Body of pancreas (tissue), 4 donors: ENCODE measurements at regions not wholly inside any gene's neighbourhood (a gene's known extent, or its start where the extent isn't known, plus 50 kb on each side); places are given as distances from the start of the nearest gene placed in this dataset.

Source experiments
- ATAC-seq: fragments of 150-250 bp; one replicate; pipeline ENCODE4 v1.9.1; 2016
- DNase-seq, 4 donors: peaks; one replicate each; pipeline ENCODE4 v3.0.0-alpha.2; 2019
- H3K27ac ChIP-seq, 4 donors: fragments of 200-600 bp; sonication (generic); 1 replicate in 3 of 4; 2 replicates in 1 of 4; pipeline versions ENCODE4 v1.5.1 to v1.6.1; 2016 to 2019; ENCODE audit warnings: mild to moderate bottlenecking in 1 of 4, mixed read lengths in 1 of 4, moderate library complexity in 1 of 4
- H3K27me3 ChIP-seq, 2 donors: fragments of 200-600 bp; sonication (generic); one replicate each; pipeline ENCODE4 v1.6.0; 2016; ENCODE audit warnings: mild to moderate bottlenecking in 1 of 2
- H3K36me3 ChIP-seq, 2 donors: fragments of 200-600 bp; sonication (generic); replicated peaks in 1 of 2; 2 replicates each; pipeline ENCODE4 v1.5.1; 2016; ENCODE audit warnings: low read depth in 2 of 2; ENCODE audit not compliant: insufficient read depth in 1 of 2
- H3K4me1 ChIP-seq: fragments of 200-600 bp; sonication (generic); one replicate; pipeline ENCODE4 v1.6.0; 2016
- H3K4me3 ChIP-seq, 2 donors: fragments of 200-600 bp; sonication (generic); 1 replicate in 1 of 2; 2 replicates in 1 of 2; pipeline ENCODE4 v1.5.1; 2016 to 2019
- H3K9me3 ChIP-seq, 3 donors: fragments of 200-600 bp; sonication (generic); 1 replicate in 2 of 3; 2 replicates in 1 of 3; pipeline ENCODE4 v1.5.1; 2016
- POLR2A ChIP-seq, 3 donors: fragments of 450-650 bp; IDR thresholded peaks; one replicate each; pipeline ENCODE4 v1.6.1; 2016; ENCODE audit warnings: antibody characterized with exemption in 3 of 3, mild to moderate bottlenecking in 2 of 3
- WGBS, 2 donors: methylation state at CpG; one replicate each; pipeline ENCODE4 v1.1.5; 2017; 5-methylcytosine and 5-hydroxymethylcytosine counted together
- intact Hi-C: fragments of 100-400 bp; cut with DNase I; formaldehyde crosslinking; loops from one replicate; pipeline ENCODE4 v1.15.1; 2023
- TF ChIP-seq, protein P1 (sequence below), 7 experiments: fragments of 450-650 bp in 4 of 7; fragments of 200-600 bp in 3 of 7; sonication (generic) in 3 of 7; IDR thresholded peaks; one replicate each; pipeline ENCODE4 v1.5.1; 2016 to 2019; ENCODE audit warnings: antibody characterized with exemption in 7 of 7

DNA sequence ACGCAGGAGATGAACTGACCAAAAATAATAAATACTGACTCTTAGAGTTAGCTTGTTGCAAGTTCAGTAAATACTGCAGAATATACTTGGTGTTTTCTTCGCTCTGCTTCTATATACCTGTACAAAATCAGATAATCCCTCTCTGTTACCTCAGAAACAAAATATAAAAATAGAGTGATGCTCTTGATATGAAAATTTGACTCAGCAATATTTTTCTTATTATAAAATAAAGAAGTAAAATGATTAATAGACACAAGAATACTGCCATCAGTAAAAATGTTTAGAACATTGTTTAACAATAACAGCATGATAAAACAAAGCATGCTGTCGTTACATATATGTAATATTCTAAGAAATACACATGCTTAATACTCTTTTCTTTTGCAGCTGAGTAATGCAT is 1366.9 kb upstream of the EYS start:
- Histone ChIP-seq H3K4me1 (no peaks in the 10 kb centered on the region), H3K27ac (no peak overlapping the region), H3K27me3 (no peaks in the 10 kb centered on the region), H3K4me3 (no peak overlapping the region), H3K36me3 (no peaks in the 10 kb centered on the region), H3K9me3 (no peaks in the 10 kb centered on the region)
- 46 to 58% methylated on average over 3 of the region's 3 CpGs for WGBS, 2 donors
- DNase-seq (no peak), ATAC-seq (no peak)
- no peak for TF ChIP-seq POLR2A (IDR thresholded peaks at IDR 0.05)
- TF ChIP-seq, protein P1, sequence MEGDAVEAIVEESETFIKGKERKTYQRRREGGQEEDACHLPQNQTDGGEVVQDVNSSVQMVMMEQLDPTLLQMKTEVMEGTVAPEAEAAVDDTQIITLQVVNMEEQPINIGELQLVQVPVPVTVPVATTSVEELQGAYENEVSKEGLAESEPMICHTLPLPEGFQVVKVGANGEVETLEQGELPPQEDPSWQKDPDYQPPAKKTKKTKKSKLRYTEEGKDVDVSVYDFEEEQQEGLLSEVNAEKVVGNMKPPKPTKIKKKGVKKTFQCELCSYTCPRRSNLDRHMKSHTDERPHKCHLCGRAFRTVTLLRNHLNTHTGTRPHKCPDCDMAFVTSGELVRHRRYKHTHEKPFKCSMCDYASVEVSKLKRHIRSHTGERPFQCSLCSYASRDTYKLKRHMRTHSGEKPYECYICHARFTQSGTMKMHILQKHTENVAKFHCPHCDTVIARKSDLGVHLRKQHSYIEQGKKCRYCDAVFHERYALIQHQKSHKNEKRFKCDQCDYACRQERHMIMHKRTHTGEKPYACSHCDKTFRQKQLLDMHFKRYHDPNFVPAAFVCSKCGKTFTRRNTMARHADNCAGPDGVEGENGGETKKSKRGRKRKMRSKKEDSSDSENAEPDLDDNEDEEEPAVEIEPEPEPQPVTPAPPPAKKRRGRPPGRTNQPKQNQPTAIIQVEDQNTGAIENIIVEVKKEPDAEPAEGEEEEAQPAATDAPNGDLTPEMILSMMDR (IDR thresholded peaks at IDR 0.05) = no peak
- intact Hi-C loops = no loop called here

DNA sequence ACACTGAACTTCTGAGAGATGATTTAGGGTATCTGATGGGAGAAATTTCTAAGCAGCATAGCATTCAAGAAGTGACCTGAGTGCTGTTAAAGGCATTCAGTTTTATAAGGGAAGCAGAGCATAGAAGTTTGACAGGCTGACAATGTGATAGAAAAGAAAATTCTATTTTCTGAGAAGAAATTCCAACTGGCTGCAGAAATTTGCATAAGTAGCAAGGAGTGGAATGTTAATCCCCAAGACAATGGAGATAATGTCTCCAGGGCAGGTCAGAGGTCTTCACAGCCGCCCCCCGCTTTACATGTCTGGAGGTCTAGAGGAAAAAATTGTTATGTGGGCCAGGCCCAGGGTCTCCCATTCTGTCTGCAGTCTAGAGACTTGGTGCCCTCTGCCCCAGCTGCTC is 1361.8 kb upstream of the EYS start:
- Histone ChIP-seq H3K4me3 (no peak overlapping the region), H3K9me3 (no peaks in the 10 kb centered on the region), H3K36me3 (no peaks in the 10 kb centered on the region), H3K27ac (no peak overlapping the region), H3K27me3 (no peaks in the 10 kb centered on the region), H3K4me1 (no peaks in the 10 kb centered on the region)
- no peak for ATAC-seq
- TF ChIP-seq, protein P1 (IDR thresholded peaks at IDR 0.05) = no peak
- no peak for TF ChIP-seq POLR2A (IDR thresholded peaks at IDR 0.05)
- DNase-seq = no peak
- 72 to 79% methylated on average over 2 of the region's 2 CpGs for WGBS, 2 donors
- intact Hi-C loops = no loop called here

DNA sequence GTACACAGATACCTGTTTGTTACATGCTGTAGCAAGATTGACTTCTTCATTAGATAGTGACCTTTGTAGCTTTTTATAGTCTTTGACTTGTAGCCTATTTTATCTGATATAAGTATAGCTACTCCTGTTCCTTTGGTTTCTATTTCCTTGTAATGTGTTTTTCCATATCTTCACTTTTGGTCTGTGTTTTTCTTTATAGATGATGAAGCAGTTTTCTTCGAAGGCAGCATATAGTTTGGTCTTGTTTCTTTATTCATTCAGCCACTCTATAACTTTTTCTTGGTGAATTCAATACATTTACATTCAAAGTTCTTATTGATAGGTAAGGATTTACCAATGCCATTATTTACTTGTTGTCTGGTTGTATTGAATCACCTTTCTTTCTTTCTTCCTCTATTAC is 1357.3 kb upstream of the EYS start:
- intact Hi-C loops = no loop called here
- WGBS, 2 donors = 60 to 82% methylated on average over 1 of the region's 1 CpG
- ATAC-seq = no peak
- H3K4me3 ChIP-seq = no peak overlapping the region
- H3K4me1 ChIP-seq = no peaks in the 10 kb centered on the region
- H3K36me3 ChIP-seq = no peaks in the 10 kb centered on the region
- DNase-seq = no peak
- no peak overlapping the region for H3K27ac ChIP-seq
- TF ChIP-seq POLR2A (IDR thresholded peaks at IDR 0.05) = no peak
- TF ChIP-seq, protein P1 (IDR thresholded peaks at IDR 0.05) = no peak
- no peaks in the 10 kb centered on the region for H3K27me3 ChIP-seq
- H3K9me3 ChIP-seq = no peaks in the 10 kb centered on the region

DNA sequence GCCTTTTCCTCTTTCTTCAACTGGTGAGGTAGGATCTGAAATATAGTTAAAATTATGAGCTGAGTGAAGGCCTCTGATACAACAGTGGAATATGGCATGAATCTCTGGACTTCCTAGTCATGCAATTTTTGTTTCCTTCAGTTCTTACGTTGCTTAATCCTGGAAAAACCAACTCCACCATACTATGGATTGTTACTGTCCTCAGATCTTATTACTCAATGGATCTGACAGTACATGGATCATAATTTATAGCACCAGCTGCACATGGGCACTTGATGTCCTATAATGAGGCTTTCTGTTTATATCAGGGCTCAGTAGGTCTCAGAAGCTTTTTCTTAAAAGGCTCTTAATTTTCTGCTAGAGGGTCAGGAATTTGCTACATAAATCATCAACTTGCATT is 1341.0 kb upstream of the EYS start:
- no peak for DNase-seq
- 36 to 48% methylated on average over 1 of the region's 1 CpG for WGBS, 2 donors
- no peak for ATAC-seq
- no peaks in the 10 kb centered on the region for H3K9me3 ChIP-seq
- H3K4me1 ChIP-seq = no peaks in the 10 kb centered on the region
- no peaks in the 10 kb centered on the region for H3K36me3 ChIP-seq
- no peaks in the 10 kb centered on the region for H3K27me3 ChIP-seq
- no peak overlapping the region for H3K4me3 ChIP-seq
- intact Hi-C loops = no loop called here
- TF ChIP-seq POLR2A (IDR thresholded peaks at IDR 0.05) = no peak
- TF ChIP-seq, protein P1 (IDR thresholded peaks at IDR 0.05) = no peak
- no peak overlapping the region for H3K27ac ChIP-seq

DNA sequence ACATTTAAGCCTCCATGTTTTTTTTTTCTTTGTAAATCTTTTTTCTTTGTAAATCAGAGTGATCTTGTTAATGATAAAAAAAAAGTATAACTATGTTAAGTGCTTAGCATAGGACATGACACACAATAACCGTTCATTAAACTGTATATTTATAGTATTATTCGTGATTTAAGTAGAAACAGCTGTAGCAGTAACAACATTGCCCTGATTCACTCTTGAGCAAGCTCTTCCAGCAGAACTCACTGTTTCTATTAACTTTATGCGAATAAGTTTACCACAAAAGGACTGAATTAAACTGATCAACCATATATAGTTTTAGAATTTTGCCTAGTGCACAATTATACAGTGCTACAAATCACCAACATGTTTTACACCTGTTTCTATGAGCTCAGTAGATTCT is 1338.0 kb upstream of the EYS start:
- intact Hi-C loops = no loop called here
- H3K4me3 ChIP-seq = no peak overlapping the region
- H3K27me3 ChIP-seq = no peaks in the 10 kb centered on the region
- no peak for DNase-seq
- no peak for ATAC-seq
- H3K27ac ChIP-seq = no peak overlapping the region
- H3K9me3 ChIP-seq = no peaks in the 10 kb centered on the region
- no peak for TF ChIP-seq POLR2A (IDR thresholded peaks at IDR 0.05)
- TF ChIP-seq, protein P1 (IDR thresholded peaks at IDR 0.05) = no peak
- WGBS, 2 donors = 41 to 67% methylated on average over 3 of the region's 3 CpGs
- H3K36me3 ChIP-seq = no peaks in the 10 kb centered on the region
- no peaks in the 10 kb centered on the region for H3K4me1 ChIP-seq
